Hematopoietic multipotent progenitor cell treated with erythropoietin and hydrocortisone succinate and interleukin-3 and kit ligand, for 15 days (in vitro differentiated cells): ENCODE measurements at regions not wholly inside any gene's neighbourhood (a gene's known extent, or its start where the extent isn't known, plus 50 kb on each side); places are given as distances from the start of the nearest gene placed in this dataset.
"Not testable (repeated sequence)": the region's sequence is repeated elsewhere in the genome, so short reads cannot be mapped to it uniquely, and the experiment has no call there.

ENCODE experiments used
- DNase-seq: peaks from one replicate; pipeline ENCODE4 v3.0.0-alpha.2; 2015; ENCODE audit warnings: low spot score

DNA sequence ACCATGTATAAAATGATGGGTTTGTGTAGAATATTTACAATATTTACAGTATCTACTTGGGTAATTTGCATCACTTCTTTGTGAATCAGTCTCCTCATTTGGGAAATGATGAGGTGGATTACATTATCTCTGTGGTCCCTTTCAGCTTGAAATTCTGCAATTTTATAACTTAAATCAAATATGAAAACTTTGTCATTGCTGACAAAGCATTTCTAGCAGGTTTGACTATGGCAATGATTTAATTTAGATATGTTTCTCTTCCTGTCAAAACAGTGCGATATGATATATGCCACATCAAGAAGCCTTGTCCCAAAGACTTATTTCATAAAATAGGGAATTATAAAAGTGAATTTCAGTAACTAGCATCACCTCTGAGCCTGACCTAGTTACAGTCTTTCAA lies 315.8 kb upstream of the MEIS2 start:
- DNase-seq, result no peak

GRCh38 chr15:37425541-37425940 lies 325.2 kb upstream of the MEIS2 start:
- DNase-seq, result no peak

DNA sequence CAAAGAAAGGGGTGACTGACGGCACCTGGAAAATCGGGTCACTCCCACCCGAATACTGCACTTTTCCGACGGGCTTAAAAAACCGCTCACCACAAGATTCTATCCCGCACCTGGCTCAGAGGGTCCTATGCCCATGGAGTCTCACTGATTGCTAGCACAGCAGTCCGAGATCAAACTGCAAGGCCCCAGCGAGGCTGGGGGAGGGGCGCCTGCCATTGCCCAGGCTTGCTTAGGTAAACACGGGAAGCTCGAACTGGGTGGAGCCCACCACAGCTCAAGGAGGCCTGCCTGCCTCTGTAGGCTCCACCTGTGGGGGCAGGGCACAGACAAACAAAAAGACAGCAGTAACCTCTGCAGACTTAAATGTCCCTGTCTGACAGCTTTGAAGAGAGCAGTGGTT lies 327.0 kb upstream of the MEIS2 start:
- not testable (repeated sequence) for DNase-seq

DNA sequence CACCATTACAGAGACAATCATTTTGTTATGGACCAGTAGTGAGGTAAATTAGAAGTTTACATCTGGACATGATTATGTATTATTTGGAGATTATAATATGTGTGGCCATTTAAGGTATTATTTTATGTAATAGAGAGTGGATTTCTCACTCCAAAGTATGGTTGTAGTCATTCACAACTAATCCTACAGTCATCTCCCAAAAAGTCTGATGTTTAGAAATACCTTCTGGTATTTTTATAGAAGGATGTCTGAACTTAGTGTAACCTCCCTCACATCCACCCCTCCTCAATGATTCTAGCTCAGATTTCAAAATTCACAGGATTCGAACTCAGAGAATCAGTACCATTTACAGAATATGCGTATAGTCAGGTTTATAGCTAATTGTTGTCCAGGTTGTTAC lies 346.6 kb upstream of the MEIS2 start:
- DNase-seq, result no peak

DNA sequence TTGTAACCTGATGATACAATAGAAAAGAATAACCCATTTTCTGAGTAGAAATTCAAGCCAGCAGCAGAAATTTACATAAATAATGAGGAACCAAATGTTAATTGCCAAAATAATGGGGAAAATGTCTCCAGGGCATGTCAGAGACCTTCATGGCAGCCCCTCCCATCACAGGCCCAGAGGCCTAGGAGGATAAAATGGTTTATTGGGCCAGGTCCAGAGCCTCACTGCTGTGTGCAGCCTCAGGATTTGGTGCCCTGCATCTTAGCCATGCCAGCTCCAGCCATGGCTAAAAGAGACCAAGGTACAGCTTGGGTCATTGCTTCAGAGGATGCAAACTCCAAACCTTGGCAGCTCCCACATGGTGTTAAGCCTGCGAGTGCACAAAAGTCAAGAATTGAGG lies 352.1 kb upstream of the MEIS2 start:
- DNase-seq, result no peak

DNA sequence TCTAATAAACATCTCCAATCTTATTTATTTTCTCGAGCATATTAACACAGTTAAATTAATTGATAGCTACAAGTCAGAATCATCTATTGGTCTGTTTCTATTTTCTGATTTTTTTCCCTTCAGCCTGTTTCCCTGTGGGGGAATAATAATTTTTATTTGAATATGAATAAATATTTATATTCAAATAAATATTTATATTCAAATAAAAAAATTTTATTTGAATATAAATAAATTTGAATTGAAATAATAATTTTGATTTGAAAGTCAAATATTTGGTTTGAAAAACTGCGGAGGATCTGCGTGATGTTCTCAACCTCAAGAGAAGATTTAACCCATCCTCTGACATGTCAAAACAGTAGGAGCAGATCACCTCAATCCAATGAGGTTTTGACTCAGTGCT lies 380.1 kb upstream of the MEIS2 start:
- no peak for DNase-seq

DNA sequence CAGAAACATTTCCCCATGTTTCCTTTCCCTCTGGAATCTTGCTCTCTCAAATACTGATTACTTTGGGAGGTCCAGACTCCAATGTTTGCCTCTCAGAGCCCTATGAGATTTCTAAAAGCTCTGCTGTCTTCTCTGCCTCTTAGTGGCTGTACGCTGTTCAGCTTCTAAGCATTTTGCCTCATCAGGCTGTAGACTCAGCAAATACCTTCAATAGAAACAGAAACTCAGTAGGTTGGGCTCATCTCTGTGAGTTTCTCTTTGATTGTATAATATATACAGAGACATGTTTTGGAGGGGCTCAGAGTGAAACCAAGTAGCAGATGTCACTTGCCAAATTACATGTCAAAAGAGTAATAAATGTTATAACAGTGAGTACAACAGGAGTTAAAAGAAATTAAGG lies 380.8 kb upstream of the MEIS2 start:
- DNase-seq, result no peak

GRCh38 chr15:37483779-37484178 lies 383.4 kb upstream of the MEIS2 start:
- DNase-seq, result no peak

GRCh38 chr15:37485056-37485455 lies 384.7 kb upstream of the MEIS2 start:
- DNase-seq, result no peak

DNA sequence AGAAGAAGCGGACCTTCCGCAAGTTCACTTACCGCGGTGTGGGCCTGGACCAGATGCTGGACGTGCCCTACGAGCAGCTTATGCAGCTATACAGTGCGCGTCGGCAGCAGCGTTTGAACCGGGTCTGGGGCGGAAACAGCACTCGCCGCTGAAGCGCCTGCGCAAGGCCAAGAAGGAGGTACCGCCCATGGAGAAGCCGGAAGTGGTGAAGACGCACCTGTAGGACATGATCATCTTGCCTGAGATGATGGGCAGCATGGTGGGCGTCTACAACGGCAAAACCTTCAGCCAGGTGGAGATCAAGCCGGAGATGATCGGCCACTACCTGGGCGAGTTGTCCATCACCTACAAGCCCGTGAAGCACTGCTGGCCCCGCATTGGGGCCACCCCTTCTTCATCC lies 390.4 kb upstream of the MEIS2 start:
- DNase-seq, result no peak

DNA sequence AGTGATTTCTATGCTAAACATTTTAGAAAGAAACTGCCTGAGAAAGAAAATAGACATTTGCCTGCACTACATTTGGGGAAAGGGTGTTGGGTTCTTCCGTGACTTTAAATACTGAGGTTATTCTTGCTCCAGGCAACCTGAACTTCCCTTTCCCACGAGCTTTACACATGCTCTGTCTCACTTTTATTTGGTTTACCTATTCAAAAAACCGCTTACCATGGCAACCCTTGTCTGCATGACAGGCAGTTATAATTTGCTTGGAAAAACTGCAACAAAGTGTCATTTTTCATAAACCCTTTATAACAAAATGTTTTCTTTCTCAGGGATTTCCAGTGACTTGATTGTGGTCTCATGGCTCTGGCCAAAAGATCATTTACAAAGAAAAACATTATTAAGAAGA lies 416.3 kb upstream of the MEIS2 start:
- no peak for DNase-seq

DNA sequence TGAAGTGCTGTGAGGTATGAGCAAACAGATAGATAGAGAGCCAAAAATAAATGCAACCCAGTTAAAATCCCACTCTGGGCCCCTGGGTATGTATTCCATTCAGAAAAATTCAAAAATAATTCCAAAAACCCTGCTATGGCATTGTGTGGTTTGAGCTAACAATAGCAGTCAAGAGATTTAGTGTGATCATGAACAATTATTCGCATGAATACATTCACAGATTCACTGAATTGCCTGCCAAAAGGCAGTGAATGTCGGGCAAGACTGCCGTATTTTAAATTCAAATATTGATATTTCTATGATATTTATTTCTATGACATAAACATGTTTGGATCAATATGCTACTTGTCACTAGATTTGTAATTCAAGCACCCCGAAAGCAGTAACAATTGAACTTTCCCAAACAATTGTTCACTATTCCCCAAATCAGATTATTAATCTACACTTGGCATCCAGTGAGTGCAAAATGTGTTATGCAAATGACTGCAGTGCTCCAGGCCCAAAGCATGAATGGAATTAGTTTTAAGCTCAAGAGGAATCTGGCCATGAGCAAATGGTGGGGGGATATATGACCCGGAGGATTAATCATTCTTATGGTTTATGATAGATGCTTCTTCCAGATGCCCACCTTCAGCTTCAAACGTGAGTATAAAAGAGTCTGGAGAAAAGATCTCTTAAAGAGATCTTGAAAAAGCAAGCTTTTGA lies 417.0 kb upstream of the MEIS2 start:
- DNase-seq, result no peak

GRCh38 chr15:37518436-37518835 lies 416.0 kb upstream of the TMCO5A start:
- DNase-seq, result no peak

GRCh38 chr15:37520026-37520425 lies 414.4 kb upstream of the TMCO5A start:
- DNase-seq, result no peak

- DNase-seq, result no peak
These were observed 413.6 kb upstream of the TMCO5A start for GRCh38 chr15:37520882-37521281.

- DNase-seq, result no peak
These were observed 409.8 kb upstream of the TMCO5A start for GRCh38 chr15:37524601-37525000.

GRCh38 chr15:37528432-37528831 lies 406.0 kb upstream of the TMCO5A start:
- DNase-seq, result no peak

GRCh38 chr15:37536967-37537605 lies 397.4 kb upstream of the TMCO5A start:
- no peak for DNase-seq

DNA sequence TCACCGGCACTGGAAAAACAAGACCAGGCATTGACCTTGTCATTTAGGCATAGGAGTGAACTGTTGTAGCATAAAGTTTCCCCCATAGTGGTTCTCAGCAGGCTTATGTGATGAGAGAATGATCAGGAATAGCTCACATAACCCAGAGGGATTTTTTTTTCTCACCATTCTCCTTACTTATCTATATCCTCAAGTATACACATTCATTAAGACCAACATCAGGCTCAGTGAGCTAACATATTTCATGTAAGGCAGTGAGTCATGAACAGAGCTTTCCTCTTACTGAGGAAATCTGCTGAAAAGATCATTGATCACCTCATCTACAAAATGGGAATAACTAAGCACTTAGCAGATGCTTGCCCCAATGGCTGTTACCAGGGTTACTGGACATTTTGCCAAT lies 396.6 kb upstream of the TMCO5A start:
- DNase-seq, result no peak

- DNase-seq, result no peak
These were observed 386.3 kb upstream of the TMCO5A start for GRCh38 chr15:37548116-37548515.

DNA sequence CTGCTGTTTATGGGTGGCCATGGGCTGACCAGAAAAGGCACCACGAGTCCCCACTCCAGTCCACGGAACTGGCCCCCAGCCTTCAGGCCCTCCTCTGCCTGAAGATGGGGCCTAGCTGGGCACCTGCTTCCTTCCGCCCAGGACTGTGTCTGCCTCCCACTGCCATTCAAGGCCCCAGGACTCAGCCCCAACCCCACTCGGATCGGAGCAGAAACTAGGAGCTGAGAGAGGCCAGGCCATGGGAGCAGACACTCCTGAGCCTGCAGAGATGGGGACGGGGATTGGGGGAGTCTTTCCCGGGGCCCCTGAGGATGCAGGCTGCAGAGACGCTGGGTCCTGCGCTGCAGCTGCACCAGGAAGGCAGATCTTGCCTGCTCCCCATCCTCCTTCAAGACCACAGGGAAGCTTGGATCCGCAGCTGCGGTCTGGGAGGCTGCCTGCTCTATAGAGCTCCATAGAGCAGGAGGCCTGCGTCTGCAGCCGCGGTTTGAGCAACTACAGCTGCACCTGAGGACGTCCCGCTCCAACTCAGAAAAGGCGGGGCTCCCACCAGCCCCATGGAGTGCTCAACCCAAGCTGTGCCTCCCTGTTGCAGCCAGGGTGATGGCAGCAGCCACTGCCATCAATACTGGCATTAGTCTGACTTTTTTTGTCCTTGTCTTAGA lies 383.9 kb upstream of the TMCO5A start:
- DNase-seq, result no peak

DNA sequence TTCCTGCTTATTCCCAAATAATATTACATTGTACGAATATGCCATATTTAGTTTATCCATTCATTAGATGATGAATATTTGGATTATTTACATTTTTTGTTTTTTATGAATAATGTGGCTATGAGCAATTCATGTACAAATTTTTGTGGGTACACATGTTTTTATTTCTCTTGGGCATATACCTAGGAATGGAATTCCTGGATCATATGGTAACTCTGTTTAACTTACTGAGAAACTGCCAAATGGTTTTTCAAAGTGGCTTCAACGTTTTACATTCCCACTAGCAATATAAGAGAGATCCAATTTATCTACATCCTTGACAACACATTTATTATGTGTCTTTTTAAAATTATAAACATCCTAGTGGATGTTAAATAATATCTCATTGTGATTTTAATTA lies 362.0 kb upstream of the TMCO5A start:
- no peak for DNase-seq

DNA sequence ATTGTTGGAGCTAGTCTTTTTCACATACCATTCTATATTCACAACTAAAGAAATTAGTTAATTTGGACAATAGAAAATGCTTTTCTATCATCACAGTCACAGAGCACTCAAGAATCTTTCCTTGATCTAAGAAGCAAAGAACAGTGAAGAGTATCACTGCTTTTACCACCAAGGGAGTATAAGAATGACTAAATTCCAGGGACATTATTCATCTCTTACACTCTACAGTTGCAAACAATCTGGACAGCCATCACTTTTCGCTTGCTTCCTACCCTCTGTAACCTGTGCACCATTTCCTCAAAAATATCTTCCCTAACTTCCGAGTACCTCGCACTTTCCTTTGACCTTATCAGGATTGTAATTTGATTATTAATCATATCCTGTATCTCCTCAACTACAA lies 359.5 kb upstream of the TMCO5A start:
- no peak for DNase-seq

DNA sequence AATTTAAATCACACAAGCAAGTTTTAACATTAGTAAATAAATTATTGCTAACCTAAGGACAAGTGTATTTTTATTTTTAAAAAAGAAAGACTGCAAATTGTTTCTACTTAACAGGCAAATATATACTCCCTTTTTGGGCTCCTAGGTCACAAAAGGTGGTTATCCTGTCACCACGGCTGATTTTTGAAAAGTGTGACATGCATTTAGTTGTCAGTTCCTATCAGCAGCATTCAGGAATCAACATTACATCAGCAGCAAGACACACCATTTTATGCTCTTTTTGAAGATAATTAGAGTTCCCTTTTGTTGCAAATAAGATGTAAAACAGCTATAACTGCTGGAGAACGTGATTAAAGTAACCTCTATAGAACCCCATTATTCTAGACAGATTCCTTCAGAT lies 357.5 kb upstream of the TMCO5A start:
- no peak for DNase-seq
